HG03064 (cell line): ENCODE measurements at regions not wholly inside any gene's neighbourhood (a gene's known extent, or its start where the extent isn't known, plus 50 kb on each side); places are given as distances from the start of the nearest gene placed in this dataset.
"Not testable (repeated sequence)": the region's sequence is repeated elsewhere in the genome, so short reads cannot be mapped to it uniquely, and the experiment has no call there.

Experiments used
- ATAC-seq: cut with Tn5 transposase; IDR thresholded peaks from one replicate; pipeline ENCODE4 v1.9.1; 2021; ENCODE audit warnings: low read depth; ENCODE audit not compliant: unreplicated experiment

DNA sequence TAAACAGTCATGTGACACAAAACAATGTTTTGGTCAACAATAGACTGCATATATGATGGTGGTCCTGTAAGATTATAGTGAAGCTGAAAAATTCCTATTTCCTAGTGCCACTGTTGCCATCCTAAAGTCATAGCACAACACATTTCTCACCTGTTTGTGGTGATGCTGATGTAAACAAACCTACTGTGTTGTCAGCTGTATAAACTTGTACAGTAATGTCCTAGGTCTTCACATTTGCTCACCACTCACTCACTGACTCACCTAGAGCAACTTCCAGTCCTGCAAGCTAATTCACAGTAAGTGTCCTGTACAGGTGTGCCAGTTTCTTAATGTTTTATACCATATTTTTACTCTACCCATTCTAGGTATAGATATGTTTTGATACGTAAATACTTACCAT, 326.1 kb upstream of the USP24 start:
- no peak for ATAC-seq

DNA sequence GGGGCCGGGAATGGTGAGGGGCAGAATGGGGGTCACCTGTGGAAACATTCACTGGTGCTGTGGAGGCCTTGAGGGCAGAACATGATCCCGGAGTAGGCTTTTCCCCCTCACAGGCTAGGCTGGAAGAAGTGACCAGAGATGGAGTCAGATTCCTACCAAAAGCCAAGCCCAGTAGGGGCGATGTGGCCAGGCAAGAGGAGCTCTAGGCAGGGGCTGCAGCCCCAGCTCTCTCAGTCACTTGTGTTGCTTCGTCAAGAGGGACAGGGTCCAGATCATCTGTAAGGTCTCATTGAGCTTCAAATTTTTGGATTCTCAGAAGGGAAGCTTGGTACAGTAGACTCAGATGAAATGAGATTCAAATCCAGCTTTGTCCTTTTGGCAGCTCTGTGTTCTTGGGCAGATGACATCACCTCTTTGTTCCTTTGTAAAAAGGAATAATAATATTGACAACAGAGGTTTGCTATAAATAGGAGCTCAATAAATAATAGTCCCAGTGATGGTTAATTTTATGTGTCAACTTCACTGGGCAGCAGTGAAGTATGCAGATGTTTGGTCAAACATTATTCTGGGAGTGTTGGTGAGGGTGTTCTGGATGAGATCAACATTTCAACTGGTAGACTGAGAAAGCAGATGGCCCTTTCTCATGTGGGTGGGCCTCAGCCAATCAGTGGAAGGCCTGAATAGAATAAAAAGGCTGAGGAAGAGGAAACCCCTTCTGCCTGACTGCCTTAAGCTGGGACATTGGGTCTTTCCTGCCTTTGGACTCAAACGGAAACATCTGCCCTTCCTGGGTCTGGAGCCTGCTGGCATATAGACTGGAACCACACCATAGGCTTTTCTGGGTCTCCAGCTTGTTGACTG, 324.7 kb upstream of the USP24 start:
- no peak for ATAC-seq

DNA sequence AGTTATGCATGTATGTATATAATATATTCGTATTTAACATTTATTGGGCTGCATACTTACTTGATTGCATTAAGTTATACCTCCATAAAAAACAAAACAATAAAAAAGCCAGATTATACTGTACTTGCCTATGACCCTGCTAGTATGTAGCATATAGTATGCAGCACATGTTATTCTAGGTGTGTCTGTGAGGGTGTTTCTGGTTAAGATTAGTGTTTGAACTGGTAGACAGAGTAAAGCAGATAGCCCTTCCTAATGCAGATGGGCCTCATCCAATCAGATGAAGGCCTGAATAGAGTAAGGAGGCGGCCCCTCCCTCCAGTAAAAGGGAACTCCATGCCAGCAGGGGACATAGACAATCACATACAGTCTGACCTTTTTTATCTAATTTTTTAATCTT, 323.3 kb upstream of the USP24 start:
- no peak for ATAC-seq

DNA sequence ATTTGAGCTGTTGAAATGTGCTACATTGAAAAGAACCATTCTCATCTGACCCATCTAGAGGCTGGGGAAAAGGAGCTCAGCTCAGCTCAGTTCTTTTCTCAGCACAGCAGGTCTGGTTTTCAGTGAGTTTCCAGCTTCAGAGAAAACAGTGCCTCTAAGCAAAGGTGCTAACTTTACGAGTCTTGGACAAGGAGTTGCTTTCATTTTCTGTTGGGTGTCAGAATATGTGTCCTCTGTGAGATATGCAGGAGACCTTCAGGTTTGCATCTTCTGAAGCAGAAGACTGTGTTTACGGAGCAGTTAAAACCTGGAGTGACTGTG, 321.3 kb upstream of the USP24 start:
- no peak for ATAC-seq

DNA sequence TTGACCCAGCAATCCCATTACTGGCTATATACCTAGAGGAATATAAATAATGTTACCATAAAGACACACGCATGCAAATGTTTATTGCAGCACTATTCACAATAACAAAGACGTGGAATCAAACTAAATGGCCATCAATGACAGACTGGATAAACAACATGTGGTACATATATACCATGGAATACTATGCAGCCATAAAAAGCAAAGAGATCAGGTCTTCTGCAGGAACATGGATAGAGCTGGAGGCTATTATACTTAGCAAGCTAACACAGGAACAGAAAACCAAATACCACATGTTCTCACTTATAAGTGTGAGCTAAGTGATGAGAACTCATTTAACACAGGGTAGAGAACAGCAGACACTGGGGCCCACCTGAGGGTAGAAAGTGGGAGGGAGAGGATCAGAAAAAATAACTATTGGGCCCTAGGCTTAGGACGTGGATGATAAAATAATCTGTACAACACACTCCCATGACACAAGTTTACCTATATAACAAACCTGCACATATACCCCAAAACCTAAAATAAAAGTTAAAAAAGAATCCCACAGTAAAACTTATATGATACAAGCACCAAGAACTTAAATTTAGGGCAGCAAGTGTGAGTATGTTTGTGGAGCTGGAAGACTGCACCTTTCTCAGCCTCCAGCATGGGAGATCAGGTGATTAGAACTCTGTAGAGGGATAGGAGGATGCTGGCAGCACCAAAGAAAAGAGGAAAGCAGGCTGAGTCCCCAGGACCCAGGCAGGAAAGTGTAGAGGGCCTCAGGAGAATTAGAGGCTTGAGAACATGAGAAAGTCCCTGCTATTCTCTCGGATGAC, 320.8 kb upstream of the USP24 start:
- no peak for ATAC-seq

DNA sequence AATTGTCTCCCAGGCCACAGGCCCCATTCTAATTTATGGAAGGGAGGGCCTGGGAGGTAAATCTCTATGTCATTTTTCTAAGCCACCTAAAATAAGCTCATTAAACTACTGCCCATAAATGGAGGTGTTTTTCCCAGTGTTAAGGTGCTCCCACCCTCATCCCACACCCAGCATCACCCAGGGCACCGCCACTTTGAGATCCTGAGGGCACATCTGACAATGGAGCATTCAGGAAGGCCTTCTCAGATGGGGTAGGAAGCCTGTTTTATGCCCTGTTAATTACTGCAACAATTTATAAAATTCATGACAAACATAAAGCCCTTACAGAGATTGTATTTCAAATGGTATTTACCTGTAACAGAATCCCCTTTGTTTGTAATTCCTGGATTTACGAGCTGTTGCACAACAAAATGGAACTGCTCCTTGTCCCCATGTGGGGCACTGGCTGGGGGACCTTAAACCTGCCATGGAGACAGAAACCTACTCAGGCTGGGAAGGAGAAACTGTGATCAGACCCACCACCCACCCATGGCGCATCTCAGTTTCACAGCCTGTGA, 319.5 kb upstream of the USP24 start:
- no peak for ATAC-seq

DNA sequence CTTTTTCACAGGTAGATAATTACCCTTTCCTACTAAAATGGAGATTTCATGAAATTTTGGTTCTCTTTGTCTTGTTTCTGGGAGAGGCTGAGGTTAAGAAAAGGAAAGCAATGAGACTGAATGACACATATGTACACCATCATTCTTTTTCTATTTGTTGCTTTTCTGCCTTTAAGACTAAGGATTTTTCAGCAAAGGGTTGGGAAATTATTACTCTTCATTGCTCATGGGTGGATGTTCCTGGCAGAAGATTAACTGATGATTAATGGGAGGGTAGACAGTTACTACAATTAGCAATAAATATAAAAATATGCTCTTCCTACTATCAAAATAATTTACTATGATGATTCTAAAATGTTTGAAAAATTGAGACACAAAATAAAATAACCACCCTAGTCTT, 316.5 kb upstream of the USP24 start:
- ATAC-seq: no peak

DNA sequence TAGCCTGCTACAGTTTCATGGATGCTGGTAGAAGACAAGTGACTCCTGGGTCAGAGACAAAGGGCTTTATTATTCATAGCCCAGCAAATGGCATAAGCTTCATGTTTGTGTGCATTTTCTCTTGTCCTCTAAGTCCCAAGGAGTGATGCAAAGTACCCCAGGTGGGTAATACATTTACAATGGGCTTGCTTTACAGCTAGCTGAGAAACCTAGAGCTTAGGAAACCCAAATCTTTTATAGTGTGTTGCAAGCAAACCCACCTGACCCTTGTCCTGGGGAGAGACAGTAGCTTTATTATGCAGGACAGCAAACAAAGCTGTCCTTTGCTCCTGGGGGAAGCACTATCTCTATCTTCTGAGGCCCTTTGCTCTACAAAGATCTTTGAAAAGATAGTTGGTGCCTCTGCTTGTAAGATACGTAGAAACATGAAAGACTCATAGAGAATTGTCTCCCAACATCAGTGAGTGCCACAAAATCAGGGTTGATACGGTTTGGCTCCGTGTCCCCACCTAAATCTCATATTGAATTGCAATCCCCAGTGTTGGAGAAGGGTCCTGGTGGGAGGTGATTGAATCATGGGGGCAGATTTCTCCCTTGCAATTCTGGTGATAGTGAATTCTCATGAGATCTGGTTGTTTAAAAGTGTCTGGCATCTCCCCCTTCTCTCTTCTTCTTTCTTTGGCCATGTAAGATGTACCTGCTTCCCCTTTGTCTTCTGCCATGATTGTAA, 315.8 kb upstream of the USP24 start:
- ATAC-seq: no peak

DNA sequence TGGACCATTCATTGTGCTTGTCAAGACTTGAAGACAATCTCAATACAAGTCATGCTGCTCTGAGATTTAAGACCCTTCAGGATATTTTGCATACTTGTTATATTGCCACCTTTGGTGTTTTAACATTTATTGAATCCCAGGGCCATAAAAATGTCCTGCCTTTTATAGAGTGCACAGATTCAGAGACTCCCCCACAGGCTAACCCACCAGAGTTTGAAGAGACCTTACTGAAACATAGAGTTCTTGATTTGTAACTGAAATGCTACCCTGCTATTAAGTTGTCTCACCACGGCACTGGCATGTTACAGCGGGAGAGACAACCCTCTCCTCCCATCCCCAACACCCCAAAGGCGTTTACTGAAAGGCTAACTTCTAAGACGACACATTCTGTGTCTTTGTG, 313.9 kb upstream of the USP24 start:
- no peak for ATAC-seq

DNA sequence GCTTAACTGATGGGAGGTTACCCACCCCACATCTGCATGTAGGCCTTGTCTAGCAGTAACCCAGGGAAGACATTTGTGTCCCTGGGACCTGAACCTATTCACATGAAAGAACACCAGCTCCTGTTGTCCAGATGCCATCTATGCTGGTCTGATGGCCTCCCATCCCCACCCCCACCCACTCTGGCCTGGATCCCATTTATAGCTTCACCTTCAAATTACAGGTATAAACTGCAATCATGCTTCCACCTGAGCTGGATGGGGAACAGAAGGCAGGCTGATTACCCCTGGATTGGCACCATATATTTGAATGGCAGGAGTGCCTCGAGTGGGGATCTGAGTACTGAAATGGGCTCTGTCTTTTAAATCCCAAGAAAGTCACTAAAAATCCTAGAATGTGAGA, 312.7 kb upstream of the USP24 start:
- no peak for ATAC-seq

DNA sequence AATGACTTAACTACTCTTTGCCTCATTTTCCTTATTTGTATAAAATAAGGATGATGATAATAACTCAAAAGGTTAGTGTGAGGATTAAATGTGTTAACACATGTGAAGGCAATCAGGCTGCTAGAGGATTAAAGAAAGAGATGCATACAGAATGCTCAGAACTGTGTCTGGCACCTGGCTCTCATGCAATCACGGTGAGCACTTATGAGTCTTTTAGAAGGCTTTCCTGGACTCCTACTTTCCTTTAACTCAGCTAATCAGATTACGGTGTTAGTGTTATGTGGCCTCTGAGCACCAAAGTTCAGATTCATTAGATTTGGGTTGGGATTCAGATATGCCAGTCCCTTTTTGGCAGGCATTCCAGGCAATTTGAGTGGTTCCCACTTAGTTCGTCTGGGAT, 311.6 kb upstream of the USP24 start:
- ATAC-seq: no peak

DNA sequence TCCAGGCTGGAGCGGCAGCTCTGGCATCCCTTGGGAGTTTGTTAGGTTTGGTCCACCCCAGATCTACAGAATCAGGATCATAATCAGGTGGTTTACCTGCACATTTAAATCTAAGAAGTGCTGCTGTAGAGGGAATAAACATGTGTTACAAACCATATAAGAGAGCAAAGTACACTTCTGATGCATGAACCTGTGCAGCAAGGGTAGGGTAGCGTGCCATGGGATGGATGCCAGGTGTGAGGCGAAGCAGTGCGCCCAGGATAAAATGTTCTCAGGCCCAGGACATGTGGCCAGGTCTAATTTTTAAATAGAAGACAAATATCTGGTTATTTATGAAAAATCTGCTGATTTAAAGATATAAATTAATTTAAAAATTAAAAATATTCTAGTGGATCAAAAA, 308.8 kb upstream of the USP24 start:
- ATAC-seq: no peak

DNA sequence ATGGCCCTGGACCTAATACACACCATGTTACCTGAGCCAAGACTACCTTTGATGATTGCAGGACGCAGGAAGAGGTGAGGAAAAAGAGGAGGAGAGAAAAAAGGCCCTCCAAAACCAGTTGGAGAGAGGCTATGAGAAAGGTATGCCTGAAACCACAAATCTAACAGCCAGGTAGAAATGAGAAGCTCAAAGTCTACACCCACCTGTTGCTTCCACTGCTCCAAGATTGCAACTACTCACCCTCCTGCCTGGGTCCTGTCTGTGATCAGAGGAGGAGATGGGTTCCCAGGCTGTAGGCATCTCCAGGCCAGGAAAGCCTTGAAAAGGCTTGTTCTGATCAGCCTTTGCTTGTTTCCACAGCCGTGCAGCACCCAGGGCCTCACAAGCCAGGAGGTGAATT, 307.8 kb upstream of the USP24 start:
- ATAC-seq: no peak

DNA sequence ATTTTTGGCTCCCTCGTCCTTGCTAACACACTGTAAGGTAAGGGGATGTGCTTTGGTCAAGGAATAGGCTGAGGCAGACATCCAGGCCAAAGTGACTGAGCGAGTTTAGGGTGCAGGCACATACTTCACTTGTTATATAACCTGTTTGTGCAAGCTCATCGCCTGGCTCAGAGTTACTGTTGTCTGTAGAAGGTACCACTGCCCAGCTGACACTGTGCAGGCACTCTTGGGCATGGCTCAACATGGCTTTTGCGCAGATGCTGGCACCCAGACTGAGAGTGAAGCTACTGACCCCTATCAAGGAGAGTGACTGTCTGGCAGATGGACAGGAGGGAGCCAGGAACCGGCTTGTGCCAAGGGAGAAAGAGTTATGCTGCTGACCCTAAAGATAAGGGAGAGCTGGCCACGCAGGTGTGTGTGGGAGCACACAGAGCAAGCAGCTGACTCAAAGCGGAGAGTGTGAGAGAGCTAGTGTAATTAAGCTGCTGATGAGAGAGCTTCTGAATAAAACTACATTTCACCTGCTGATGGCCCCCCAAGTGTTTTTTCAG, 307.3 kb upstream of the USP24 start:
- ATAC-seq: no peak

DNA sequence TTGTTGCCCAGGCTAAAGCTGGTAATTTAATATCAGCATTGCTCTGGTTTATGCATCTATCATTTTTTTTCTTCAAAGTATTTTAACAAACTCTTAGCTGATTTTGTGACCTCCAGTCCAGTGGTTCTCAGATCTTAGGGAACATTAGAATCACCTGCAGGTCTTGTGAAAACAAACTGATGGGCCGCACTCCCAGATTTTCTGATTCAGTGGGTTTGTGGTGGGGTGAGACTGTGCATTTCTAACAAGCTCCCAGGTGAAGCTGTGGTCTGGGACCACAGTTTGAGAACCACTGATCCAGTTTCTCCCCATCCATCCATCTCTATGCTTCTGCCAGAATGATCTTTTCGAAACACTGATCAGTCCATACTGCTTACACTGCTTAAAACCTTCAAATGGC, 305.7 kb upstream of the USP24 start:
- no peak for ATAC-seq

DNA sequence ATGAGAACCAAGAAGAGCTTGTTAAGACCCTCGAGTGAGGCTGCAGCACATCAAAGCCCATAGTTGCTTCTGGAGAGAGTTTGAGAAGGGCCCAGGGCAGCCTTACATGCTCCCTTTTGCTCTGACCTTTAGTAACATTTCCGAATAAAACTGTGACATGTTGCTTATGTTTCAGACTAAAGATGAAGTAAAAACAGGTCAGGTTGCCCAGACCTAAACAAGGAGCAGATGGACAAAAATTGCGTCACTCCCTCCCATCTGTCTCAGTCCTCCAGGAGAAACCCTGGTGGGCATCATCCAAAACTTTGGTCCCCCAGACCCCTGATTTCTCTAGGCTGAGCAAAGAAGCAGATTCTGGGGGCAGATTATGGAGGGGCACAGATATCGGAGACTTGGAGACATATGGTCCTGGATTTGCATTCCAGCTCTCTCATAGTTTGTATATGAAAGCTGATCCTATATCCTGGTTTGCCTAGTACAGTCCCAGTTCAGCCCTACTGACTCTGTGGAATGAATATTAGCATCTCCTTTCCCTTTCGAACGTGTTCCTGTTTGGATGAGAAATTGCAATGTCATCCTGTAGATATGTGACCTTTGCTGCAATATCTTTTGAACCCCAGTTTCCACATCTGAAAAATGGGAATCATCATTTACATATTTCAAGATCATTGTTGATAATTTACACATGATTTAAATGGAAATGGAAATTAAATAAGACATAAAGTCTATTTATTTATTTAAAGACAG, 304.9 kb upstream of the USP24 start:
- no peak for ATAC-seq

DNA sequence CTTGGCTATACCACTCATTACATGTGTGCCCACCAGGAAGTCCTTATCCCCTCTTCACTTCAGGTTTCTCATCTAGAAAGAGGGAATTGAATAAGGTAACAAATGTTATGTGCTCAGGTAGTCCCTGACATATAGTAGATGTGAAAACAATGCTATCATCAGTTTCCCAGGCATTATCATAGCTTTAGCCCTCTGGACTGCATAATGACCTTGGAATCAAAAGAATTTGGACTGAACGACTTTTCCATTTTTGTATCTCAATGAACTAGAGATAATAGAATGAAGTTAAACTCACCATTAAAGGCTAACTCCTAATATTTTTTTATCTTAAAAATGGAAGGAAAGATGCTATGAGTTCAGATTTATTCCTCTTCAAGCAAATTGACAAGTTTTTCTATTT, 304.1 kb upstream of the USP24 start:
- ATAC-seq: no peak

DNA sequence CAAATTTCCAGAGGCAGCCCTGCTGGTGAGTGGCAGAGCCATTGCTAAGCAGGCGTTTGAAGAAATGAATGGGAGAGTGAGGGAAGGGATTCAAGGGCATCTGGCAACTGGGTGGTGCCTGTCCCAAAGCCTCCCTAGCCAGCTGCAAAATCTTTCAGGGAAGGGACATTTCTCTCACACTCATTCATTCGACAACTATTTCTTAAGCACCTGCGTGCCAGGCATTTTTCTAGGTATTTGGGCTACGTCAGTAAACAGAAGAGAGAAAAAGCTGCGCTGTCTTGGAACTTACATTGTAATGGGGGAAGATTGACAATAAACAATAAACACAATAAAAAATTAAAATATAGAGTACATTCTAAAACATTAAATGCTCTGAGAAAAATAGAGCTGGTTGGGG, 301.9 kb upstream of the USP24 start:
- no peak for ATAC-seq

DNA sequence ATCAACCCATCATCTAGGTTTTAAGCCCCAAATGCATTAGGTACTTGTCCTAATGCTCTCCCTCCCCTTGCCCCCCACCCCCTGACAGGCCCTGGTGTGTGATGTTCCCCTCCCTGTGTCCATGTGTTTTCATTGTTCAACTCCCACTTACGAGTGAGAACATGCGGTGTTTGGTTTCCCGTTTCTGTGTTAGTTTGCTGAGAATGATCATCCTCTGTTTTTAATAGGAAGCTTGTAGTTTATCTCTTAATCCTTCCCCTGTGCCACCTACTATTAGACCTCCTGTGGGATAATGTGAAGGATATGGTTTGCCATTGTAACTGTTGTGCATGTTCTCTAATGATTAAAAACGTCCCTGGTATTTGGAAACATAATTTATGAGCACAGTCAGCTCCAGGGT, 299.4 kb upstream of the USP24 start:
- ATAC-seq: not testable (repeated sequence)

DNA sequence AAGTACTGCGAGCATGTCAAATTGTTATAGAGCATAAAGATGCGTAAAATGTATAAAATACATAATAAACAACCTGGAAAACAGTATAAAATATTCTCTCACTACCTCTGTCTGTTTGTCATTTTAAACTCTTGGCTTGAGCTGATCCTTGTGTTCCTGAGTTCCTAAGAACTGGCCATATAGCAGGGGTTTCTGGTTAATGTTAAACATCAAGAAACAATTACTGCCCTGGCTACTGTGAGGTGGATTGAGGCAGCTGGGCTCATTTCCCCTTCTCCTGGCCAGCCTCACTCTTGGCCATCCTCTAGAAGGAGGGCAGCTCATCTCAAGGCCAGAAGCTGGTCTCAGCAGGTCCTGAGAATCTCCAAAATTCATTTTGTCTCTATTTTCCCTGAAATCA, 297.3 kb upstream of the USP24 start:
- no peak for ATAC-seq
